ENCODE measurements at regions not wholly inside any gene's neighbourhood (a gene's known extent, or its start where the extent isn't known, plus 50 kb on each side); places are given as distances from the start of the nearest gene placed in this dataset.

- ATAC-seq (no peak), DNase-seq (ENCODE audit: low read depth, low spot score) (no peak), FAIRE-seq (no peak)
- H2AFZ ChIP-seq (ENCODE audit: control insufficient read depth, low read depth, low read length): no peak overlapping the region
- ChIA-PET SMC1A (ENCODE audit: uncharacterized antibody, unreplicated experiment) (no interaction called here), RAD21 (ENCODE audit: unreplicated experiment) (no interaction called here), POLR2A (no interaction called here), CTCF (no interaction called here)
- TF ChIP-seq CBX5 (IDR thresholded peaks at IDR 0.05; ENCODE audit: low read depth) (no peak), ETV6 (conservative IDR thresholded peaks at IDR 0.05 in 1 of 2, IDR thresholded peaks at IDR 0.05 in 1 of 2; ENCODE audit: borderline replicate concordance in 1 of 2, low read depth in 1 of 2) (no peak), ZNF207 (IDR thresholded peaks at IDR 0.05; ENCODE audit: borderline replicate concordance) (no peak), FOXM1 (IDR thresholded peaks at IDR 0.05; ENCODE audit: low read depth, low read length) (no peak), SIX5 (IDR thresholded peaks at IDR 0.05; ENCODE audit: low read depth, low read length, severe bottlenecking) (no peak), TCF3 (IDR thresholded peaks at IDR 0.05; ENCODE audit: borderline replicate concordance, insufficient read depth, low read depth, low read length) (no peak), BACH1 (IDR thresholded peaks at IDR 0.05; ENCODE audit: borderline replicate concordance) (no peak), MEF2A (IDR thresholded peaks at IDR 0.05; ENCODE audit: insufficient read depth, low read depth, low read length) (no peak), SREBF1 (IDR thresholded peaks at IDR 0.05; ENCODE audit: low read length) (no peak), WRNIP1 (IDR thresholded peaks at IDR 0.05; ENCODE audit: borderline replicate concordance, low read depth, low read length) (no peak), YBX1 (IDR thresholded peaks at IDR 0.05) (no peak), PKNOX1 (IDR thresholded peaks at IDR 0.05) (no peak), TCF12 (IDR thresholded peaks at IDR 0.05; ENCODE audit: low read depth, low read length) (no peak), POLR2AphosphoS2 (IDR thresholded peaks at IDR 0.05; ENCODE audit: low read depth, low read length) (no peak), CHD4 (IDR thresholded peaks at IDR 0.05) (no peak)
- TF ChIP-seq, protein P1, sequence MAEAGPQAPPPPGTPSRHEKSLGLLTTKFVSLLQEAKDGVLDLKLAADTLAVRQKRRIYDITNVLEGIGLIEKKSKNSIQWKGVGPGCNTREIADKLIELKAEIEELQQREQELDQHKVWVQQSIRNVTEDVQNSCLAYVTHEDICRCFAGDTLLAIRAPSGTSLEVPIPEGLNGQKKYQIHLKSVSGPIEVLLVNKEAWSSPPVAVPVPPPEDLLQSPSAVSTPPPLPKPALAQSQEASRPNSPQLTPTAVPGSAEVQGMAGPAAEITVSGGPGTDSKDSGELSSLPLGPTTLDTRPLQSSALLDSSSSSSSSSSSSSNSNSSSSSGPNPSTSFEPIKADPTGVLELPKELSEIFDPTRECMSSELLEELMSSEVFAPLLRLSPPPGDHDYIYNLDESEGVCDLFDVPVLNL (IDR thresholded peaks at IDR 0.05; ENCODE audit: low read depth, low read length): no peak
- intact Hi-C loops (cut with micrococcal nuclease; ENCODE audit: unreplicated experiment) (no loop called here), in situ Hi-C loops (cut with MboI) (no loop called here)
- H3K27ac ChIP-seq (ENCODE audit: control insufficient read depth, insufficient read depth): no peak overlapping the region
- H3K4me2 ChIP-seq (ENCODE audit: control insufficient read depth, insufficient read depth): no peak overlapping the region
- H3K9ac ChIP-seq (ENCODE audit: control insufficient read depth, insufficient read depth, low read length): no peak overlapping the region
- no peak overlapping the region for H3K4me3 ChIP-seq
- 37% methylated on average over 5 of the region's 5 CpGs for WGBS (ENCODE audit: insufficient coverage, insufficient replicate concordance, low lambda C conversion rate, missing lambda C conversion rate)
- BruUV-seq (replicated peaks): no TSS peak
- no peaks in the 10 kb centered on the region for H3K27me3 ChIP-seq (replicated peaks in 1 of 2; ENCODE audit: control insufficient read depth in 2 of 2, insufficient read depth in 2 of 2, low read length in 1 of 2)
- no peaks in the 10 kb centered on the region for H3K36me3 ChIP-seq (ENCODE audit: control insufficient read depth in 2 of 2, insufficient read depth in 2 of 2, low read length in 1 of 2)
- H4K20me1 ChIP-seq (ENCODE audit: control insufficient read depth, insufficient read depth): no peaks in the 10 kb centered on the region
- H3K79me2 ChIP-seq (ENCODE audit: control insufficient read depth, insufficient read depth, low read length): no peaks in the 10 kb centered on the region
- no peaks in the 10 kb centered on the region for H3K9me3 ChIP-seq (replicated peaks; ENCODE audit: control insufficient read depth, insufficient read depth, low read length)
- H3K4me1 ChIP-seq (ENCODE audit: control insufficient read depth, insufficient read depth, low read length): no peaks in the 10 kb centered on the region
Measured at GRCh38 chr2:59588286-59588685, 965.2 kb downstream of the BCL11A start.

All from GM12878 (cell line).